ENCODE measurements at regions not wholly inside any gene's neighbourhood (a gene's known extent, or its start where the extent isn't known, plus 50 kb on each side); places are given as distances from the start of the nearest gene placed in this dataset.

DNA sequence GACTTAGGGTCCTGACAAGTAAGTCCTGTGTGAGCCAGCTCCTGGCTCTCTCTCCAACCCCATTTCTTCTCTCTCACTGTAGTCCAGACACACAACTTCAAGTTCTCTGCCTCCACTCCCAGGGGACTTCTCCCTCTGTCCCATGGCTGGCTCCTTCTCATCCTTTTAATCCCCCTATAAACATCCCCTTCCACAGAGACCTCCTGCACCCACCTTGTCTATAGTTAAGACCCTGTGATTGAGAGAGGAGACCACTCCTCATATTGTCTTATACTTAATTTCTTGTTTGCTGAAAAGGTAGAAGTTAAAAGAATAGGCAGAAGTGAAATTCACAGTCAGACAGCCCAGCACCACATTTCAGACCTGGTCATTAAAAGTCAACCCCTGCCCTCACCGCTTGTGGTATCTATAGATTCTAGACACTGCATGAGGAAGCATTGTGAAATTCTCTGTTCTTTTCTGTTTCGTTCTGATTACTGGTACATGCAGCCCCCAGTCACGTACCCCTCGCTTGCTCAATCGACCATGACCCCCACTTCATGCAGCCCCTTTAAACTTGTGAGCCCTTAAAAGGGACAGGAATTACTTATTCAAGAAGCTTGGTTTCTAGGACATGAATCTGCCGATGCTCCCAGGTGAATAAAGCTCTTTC, 125.6 kb upstream of the FRMD4A start:
- H3K4me2 ChIP-seq (ENCODE audit: low read depth, low read length) = no peak overlapping the region

More for the DNA sequence above, 125.6 kb upstream of the FRMD4A start:
- Histone ChIP-seq H2BK20ac (ENCODE audit: low read depth, low read length) (no peak overlapping the region), H3K9me3 (ENCODE audit: control insufficient read depth, insufficient read depth, low read length) (no peaks in the 10 kb centered on the region), H3K4me1 (ENCODE audit: control insufficient read depth, insufficient read depth, low read length) (peaks cover 2% of the 10 kb centered on the region; the same call in 1 of the 2 replicates), H2AK9ac (replicated peaks; ENCODE audit: low read depth, low read length, poor library complexity) (no peak overlapping the region), H3K18ac (ENCODE audit: low read depth, low read length) (no peak overlapping the region), H3K36me3 (ENCODE audit: control insufficient read depth, insufficient read depth, low read length) (no peaks in the 10 kb centered on the region), H2BK120ac (ENCODE audit: low read depth, low read length) (no peak overlapping the region), H3K4me3 (ENCODE audit: insufficient read depth, low read depth, low read length) (no peak overlapping the region), H4K91ac (ENCODE audit: insufficient read depth, low read depth, low read length) (no peak overlapping the region), H3K56ac (ENCODE audit: extremely low read depth, insufficient read depth, low read length) (no peak overlapping the region), H3K9me1 (ENCODE audit: insufficient read depth, low read length) (no peaks in the 10 kb centered on the region), H3K23ac (ENCODE audit: low read depth, low read length) (no peak overlapping the region), H3K27ac (ENCODE audit: insufficient read depth, low read length) (no peak overlapping the region), H3K27me3 (ENCODE audit: control insufficient read depth, insufficient read depth, low read length) (no peaks in the 10 kb centered on the region), H4K5ac (ENCODE audit: low read depth, low read length) (no peak overlapping the region), H3K4ac (ENCODE audit: low read depth, low read length) (no peak overlapping the region), H2BK5ac (ENCODE audit: low read depth, low read length, poor library complexity, severe bottlenecking) (no peak overlapping the region), H4K20me1 (ENCODE audit: insufficient read depth, low read length) (no peaks in the 10 kb centered on the region), H3K9ac (ENCODE audit: low read depth, low read length) (no peak overlapping the region), H2AK5ac (ENCODE audit: low read depth, low read length) (no peak overlapping the region), H4K8ac (ENCODE audit: low read depth in 2 of 2, low read length in 2 of 2) (no peak overlapping the region), H3K14ac (replicated peaks; ENCODE audit: low read depth, low read length) (no peak overlapping the region), H3K79me1 (ENCODE audit: low read depth in 1 of 2, low read length in 2 of 2) (no peaks in the 10 kb centered on the region), H2BK15ac (ENCODE audit: low read depth, low read length) (no peak overlapping the region), H2AFZ (replicated peaks; ENCODE audit: low read length, poor library complexity) (no peak overlapping the region)
- WGBS, 2 experiments (ENCODE audit: extremely low coverage in 2 of 2, insufficient read length in 1 of 2) = 53% methylated on average over 3 of the region's 6 CpGs; no CpG with 5 or more reads in 1 of the 2 experiments
- TF ChIP-seq SMC3 (IDR thresholded peaks at IDR 0.05; ENCODE audit: low read depth, low read length) (no peak), RCOR1 (IDR thresholded peaks at IDR 0.05; ENCODE audit: insufficient replicate concordance, low read length) (no peak), BHLHE40 (IDR thresholded peaks at IDR 0.05; ENCODE audit: low read depth, low read length) (no peak), CHD1 (IDR thresholded peaks at IDR 0.05; ENCODE audit: low read depth, low read length) (no peak), MAFK (IDR thresholded peaks at IDR 0.05; ENCODE audit: low read depth, low read length) (no peak), RFX5 (IDR thresholded peaks at IDR 0.05; ENCODE audit: low read depth, low read length) (no peak)
- CTCF ChIA-PET = no interaction called here
- intact Hi-C loops (cut with micrococcal nuclease) = no loop called here
- dilution Hi-C loops (cut with HindIII; ENCODE audit: low sequenced_read_pairs, unreplicated experiment) = no loop called here
- BruUV-seq (replicated peaks) = no TSS peak
- POLR2A ChIA-PET (ENCODE audit: unreplicated experiment) = no interaction called here
- DNase-seq (no peak), ATAC-seq (ENCODE audit: low read depth) (no peak)
- in situ Hi-C loops (cut with MboI; ENCODE audit: low sequenced_read_pairs) = no loop called here

All from IMR-90 (cell line).